ENCODE measurements at regions not wholly inside any gene's neighbourhood (a gene's known extent, or its start where the extent isn't known, plus 50 kb on each side); places are given as distances from the start of the nearest gene placed in this dataset.
"Not testable (repeated sequence)": the region's sequence is repeated elsewhere in the genome, so short reads cannot be mapped to it uniquely, and the experiment has no call there.

DNA sequence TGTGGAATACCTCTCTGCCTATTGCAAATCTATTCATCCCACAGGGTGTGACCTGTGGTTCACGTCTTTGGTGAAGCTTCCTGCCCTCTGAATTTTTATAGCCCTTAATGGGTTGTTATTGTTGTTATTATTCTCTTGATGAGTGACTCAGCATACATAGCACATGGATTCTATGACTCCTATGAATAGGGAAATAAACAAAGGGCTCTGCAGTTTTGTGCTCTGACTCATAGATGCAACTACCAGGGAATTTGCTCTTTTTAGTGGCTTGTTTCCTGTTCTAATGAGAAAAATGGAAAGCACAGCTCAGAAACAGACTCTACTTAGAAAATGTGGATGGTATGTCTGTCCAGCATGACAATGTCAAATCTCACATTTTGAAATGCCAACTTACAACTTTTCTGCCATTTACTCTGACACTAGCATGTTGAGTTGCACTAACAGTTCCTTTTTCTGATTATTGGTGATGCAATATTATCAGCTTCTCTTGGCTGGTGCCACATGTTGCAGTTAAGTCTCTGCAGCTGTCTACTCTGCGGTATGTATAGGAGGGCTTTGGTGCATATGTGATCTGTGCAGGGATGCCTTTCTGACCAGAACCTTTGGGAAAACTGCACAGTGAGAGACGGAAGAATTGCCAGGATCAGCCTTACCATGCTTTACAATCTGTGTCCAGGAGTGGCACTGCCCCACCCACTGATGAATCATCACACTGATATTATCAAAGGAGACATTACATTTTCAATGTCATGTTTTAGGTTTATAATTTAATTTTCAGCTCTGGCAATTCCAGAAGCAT, 996.4 kb upstream of the WWC1 start:
- 62 to 71% methylated on average over 3 of the region's 3 CpGs for WGBS, 2 donors
- no peaks in the 10 kb centered on the region for H3K36me3 ChIP-seq (replicated peaks in 1 of 2; ENCODE audit: insufficient read depth in 1 of 2, low read depth in 2 of 2)
- intact Hi-C loops (cut with DNase I) = no loop called here
- H3K27me3 ChIP-seq = no peaks in the 10 kb centered on the region
- H3K4me3 ChIP-seq = no peak overlapping the region
- H3K27ac ChIP-seq = no peak overlapping the region
- peak; percentile 47 for ATAC-seq
- no peak for DNase-seq
- no peak for TF ChIP-seq POLR2A (IDR thresholded peaks at IDR 0.05)
- TF ChIP-seq, protein P1, sequence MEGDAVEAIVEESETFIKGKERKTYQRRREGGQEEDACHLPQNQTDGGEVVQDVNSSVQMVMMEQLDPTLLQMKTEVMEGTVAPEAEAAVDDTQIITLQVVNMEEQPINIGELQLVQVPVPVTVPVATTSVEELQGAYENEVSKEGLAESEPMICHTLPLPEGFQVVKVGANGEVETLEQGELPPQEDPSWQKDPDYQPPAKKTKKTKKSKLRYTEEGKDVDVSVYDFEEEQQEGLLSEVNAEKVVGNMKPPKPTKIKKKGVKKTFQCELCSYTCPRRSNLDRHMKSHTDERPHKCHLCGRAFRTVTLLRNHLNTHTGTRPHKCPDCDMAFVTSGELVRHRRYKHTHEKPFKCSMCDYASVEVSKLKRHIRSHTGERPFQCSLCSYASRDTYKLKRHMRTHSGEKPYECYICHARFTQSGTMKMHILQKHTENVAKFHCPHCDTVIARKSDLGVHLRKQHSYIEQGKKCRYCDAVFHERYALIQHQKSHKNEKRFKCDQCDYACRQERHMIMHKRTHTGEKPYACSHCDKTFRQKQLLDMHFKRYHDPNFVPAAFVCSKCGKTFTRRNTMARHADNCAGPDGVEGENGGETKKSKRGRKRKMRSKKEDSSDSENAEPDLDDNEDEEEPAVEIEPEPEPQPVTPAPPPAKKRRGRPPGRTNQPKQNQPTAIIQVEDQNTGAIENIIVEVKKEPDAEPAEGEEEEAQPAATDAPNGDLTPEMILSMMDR (IDR thresholded peaks at IDR 0.05) = no peak
- H3K9me3 ChIP-seq = no peaks in the 10 kb centered on the region
- H3K4me1 ChIP-seq = no peaks in the 10 kb centered on the region

DNA sequence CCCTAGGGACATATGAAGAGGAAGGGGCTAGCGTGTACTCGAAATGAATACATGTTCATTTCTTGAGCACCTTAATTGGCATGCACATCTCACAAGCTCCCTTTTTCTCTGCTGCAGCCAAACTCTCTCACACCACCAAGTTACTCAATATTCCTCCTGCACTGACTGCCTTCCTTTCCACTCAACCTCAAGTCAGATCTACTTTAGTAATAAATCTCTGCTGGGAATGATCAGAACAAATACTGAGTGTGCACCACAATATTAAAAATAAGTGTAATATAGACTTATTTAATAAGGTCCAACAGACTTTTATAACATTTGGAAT, 995.8 kb upstream of the WWC1 start:
- 77 to 90% methylated on average over 2 of the region's 2 CpGs for WGBS, 2 donors
- no peak for ATAC-seq
- DNase-seq = no peak
- Histone ChIP-seq H3K36me3 (replicated peaks in 1 of 2; ENCODE audit: insufficient read depth in 1 of 2, low read depth in 2 of 2) (no peaks in the 10 kb centered on the region), H3K9me3 (no peaks in the 10 kb centered on the region), H3K4me1 (no peaks in the 10 kb centered on the region), H3K27ac (no peak overlapping the region), H3K27me3 (no peaks in the 10 kb centered on the region), H3K4me3 (no peak overlapping the region)
- intact Hi-C loops (cut with DNase I) = no loop called here
- no peak for TF ChIP-seq POLR2A (IDR thresholded peaks at IDR 0.05)
- TF ChIP-seq, protein P1 (IDR thresholded peaks at IDR 0.05) = no peak

DNA sequence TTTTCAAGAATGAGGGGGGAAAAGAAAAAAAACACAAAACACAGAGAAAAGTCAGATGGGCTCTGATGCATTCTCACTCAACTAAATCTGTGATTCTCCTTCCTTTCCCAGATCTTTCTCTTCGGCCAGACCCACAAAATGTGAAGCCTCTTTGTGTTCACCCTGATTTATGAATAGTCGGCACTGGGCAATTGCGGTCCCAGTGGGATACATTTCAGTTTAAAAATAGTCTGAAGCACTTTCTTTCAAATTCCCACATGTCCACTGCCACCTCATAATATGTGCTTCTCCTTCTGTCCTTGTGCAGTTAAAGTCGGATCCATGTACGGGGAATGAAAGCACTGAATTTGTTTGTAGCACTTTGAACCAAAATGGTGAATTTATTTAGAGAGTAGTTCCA, 995.4 kb upstream of the WWC1 start:
- TF ChIP-seq, protein P1 (IDR thresholded peaks at IDR 0.05) = no peak
- no peak for TF ChIP-seq POLR2A (IDR thresholded peaks at IDR 0.05)
- H3K27ac ChIP-seq = no peak overlapping the region
- ATAC-seq = no peak
- intact Hi-C loops (cut with DNase I) = no loop called here
- DNase-seq = no peak
- H3K4me3 ChIP-seq = no peak overlapping the region
- no peaks in the 10 kb centered on the region for H3K4me1 ChIP-seq
- no peaks in the 10 kb centered on the region for H3K36me3 ChIP-seq (replicated peaks in 1 of 2; ENCODE audit: insufficient read depth in 1 of 2, low read depth in 2 of 2)
- WGBS, 2 donors = 64 to 85% methylated on average over 5 of the region's 5 CpGs
- no peaks in the 10 kb centered on the region for H3K9me3 ChIP-seq
- H3K27me3 ChIP-seq = no peaks in the 10 kb centered on the region

DNA sequence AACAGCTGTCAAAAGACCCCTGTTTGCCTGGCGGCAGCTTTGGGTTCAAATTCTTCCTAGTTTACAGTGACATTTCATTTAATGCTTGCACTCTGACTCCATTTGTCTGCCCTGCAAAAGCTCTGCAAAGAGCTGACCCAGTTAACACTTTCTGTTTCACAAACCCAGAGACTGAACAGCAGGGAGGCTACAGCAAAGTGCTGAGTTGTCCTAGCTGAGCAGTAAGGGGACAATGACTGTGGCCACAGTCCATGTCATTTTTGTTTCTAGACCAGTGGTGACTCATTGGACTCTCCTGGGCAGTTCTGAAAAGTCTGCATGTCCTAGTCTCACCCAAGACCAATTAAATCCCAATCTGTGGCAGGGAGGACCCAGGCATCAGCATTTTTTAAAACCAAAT, 994.8 kb upstream of the WWC1 start:
- ATAC-seq = no peak
- intact Hi-C loops (cut with DNase I) = no loop called here
- no peaks in the 10 kb centered on the region for H3K36me3 ChIP-seq (replicated peaks in 1 of 2; ENCODE audit: insufficient read depth in 1 of 2, low read depth in 2 of 2)

DNA sequence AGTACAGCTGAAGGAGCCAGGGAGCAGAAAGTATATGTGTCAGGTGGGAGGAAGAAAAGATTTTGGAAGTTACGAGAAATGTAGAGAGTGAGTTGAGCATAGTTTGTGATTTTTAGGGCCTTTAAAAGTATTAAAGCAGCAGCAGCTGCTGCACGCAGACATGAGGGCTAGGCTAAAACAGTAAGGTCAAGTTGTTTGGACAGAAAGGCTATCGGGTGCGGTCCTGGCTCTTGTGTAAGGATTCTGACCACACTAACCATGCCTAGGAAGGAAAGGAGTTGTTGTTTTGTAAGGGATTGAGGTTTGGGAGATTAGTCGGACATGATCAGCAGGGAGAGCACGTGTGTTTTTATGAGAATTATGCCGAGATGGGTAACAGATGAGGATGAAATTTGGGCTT, 991.6 kb upstream of the WWC1 start:
- H3K4me3 ChIP-seq; DNase-seq; H3K9me3 ChIP-seq; H3K4me1 ChIP-seq; ATAC-seq; intact Hi-C loops (cut with DNase I); H3K27me3 ChIP-seq; H3K27ac ChIP-seq; H3K36me3 ChIP-seq (replicated peaks in 1 of 2; ENCODE audit: insufficient read depth in 1 of 2, low read depth in 2 of 2): not testable (repeated sequence)
- 83 to 87% methylated on average over 7 of the region's 7 CpGs for WGBS, 2 donors

More for the DNA sequence above, 994.8 kb upstream of the WWC1 start:
- no peak for TF ChIP-seq POLR2A (IDR thresholded peaks at IDR 0.05)
- TF ChIP-seq, protein P1 (IDR thresholded peaks at IDR 0.05) = no peak
- no peak overlapping the region for H3K4me3 ChIP-seq
- 89% methylated on average over 1 of the region's 1 CpG for WGBS, 2 donors
- no peak overlapping the region for H3K27ac ChIP-seq
- no peaks in the 10 kb centered on the region for H3K9me3 ChIP-seq
- no peaks in the 10 kb centered on the region for H3K27me3 ChIP-seq
- H3K4me1 ChIP-seq = no peaks in the 10 kb centered on the region
- DNase-seq = no peak
